ENCODE measurements at regions not wholly inside any gene's neighbourhood (a gene's known extent, or its start where the extent isn't known, plus 50 kb on each side); places are given as distances from the start of the nearest gene placed in this dataset.

DNA sequence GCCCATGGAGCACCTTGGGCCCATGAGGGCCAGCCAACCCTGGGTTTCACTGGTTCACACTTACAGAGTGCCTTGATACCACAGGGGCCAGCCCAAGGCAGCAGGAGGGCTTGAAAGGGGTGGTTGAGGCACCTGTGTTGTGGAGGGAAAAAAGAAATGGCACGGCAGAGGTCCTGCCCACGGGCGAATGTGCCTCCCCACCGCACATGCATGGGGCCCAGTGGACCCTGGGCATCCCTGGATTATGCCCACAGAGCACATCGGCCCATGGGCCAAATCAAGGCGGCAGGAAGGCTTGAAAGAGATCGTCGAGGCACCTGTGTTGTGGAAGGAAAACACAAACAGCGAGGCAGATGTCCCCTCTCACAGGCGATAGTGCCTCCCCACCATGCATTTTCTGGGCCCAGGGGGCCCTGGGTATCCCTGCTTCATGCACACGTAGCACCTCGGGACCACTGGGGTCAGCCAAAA is 378.1 kb downstream of the ALG10 start (continued):
- TF ChIP-seq ZBTB1 (CRISPR knock-in tag; IDR thresholded peaks at IDR 0.05; ENCODE audit: borderline replicate concordance) (no peak), NFE2 (CRISPR knock-in tag; IDR thresholded peaks at IDR 0.05) (no peak), ZNF777 (CRISPR knock-in tag; IDR thresholded peaks at IDR 0.05) (no peak), MIER2 (CRISPR knock-in tag; IDR thresholded peaks at IDR 0.05) (no peak), ZNF569 (CRISPR knock-in tag; IDR thresholded peaks at IDR 0.05; ENCODE audit: borderline replicate concordance) (no peak), ZNF431 (CRISPR knock-in tag; IDR thresholded peaks at IDR 0.05; ENCODE audit: borderline replicate concordance, low read depth) (no peak), NFATC3 (CRISPR knock-in tag; IDR thresholded peaks at IDR 0.05) (no peak), ZNF572 (CRISPR knock-in tag; IDR thresholded peaks at IDR 0.05) (no peak), NR2F2 (IDR thresholded peaks at IDR 0.05; ENCODE audit: borderline replicate concordance, low read depth) (no peak), HDAC1 (CRISPR knock-in tag; IDR thresholded peaks at IDR 0.05) (no peak), RBFOX2 (IDR thresholded peaks at IDR 0.05; ENCODE audit: low read depth, low read length) (no peak), SATB2 (CRISPR knock-in tag; IDR thresholded peaks at IDR 0.05) (no peak), TOPORS (CRISPR knock-in tag; IDR thresholded peaks at IDR 0.05) (no peak)
- TF ChIP-seq, protein P1, sequence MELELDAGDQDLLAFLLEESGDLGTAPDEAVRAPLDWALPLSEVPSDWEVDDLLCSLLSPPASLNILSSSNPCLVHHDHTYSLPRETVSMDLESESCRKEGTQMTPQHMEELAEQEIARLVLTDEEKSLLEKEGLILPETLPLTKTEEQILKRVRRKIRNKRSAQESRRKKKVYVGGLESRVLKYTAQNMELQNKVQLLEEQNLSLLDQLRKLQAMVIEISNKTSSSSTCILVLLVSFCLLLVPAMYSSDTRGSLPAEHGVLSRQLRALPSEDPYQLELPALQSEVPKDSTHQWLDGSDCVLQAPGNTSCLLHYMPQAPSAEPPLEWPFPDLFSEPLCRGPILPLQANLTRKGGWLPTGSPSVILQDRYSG (CRISPR knock-in tag; IDR thresholded peaks at IDR 0.05) = no peak

DNA sequence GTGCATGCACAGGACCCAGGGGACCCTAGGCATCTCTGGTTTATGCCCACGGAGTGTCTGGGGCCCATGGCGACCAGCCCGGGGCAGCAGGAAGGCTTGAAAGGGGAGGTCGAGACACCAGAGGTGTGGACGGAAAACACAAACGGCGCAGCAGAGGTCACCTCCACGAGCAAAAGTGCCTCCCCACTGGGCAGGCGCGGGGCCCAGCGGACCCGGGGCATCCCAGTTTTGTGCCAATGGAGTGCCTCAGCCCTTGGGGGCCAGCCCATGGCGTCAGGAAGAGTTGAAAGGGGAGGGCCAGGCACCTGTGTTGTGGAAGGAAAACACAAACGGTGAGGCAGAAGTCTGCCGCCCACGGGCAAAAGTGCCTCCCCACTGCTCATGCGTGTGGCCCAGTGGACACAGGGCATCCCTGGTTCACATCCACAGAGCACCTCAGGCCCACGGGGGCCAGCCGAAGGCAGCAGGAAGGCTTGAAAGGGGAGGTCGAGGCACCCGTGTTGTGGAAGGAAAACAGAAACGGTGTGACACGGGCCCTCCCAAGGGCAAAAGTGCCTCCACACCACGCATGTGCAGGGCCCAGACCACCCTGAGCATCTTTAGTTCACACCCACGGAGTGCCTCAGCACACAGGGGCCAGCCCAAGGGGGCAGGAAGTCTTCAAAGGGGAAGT is 378.8 kb downstream of the ALG10 start:
- FAIRE-seq (no peak), DNase-seq (ENCODE audit: low spot score) (no peak), ATAC-seq (no peak)
- Histone ChIP-seq H4K20me1 (ENCODE audit: insufficient read depth, low read length) (no peaks in the 10 kb centered on the region), H3K79me2 (ENCODE audit: insufficient read depth, low read length) (no peaks in the 10 kb centered on the region), H3K27me3 (ENCODE audit: control insufficient read depth in 1 of 2, insufficient read depth in 2 of 2, low read length in 2 of 2) (peaks cover 1 to 4% of the 10 kb centered on the region in 2 experiments; a peak in 3 of 5 replicates), H2AFZ (ENCODE audit: low read length) (no peak overlapping the region), H3K36me3 (replicated peaks in 1 of 2; ENCODE audit: control insufficient read depth in 1 of 2, insufficient read depth in 2 of 2, low read length in 2 of 2) (no peaks in the 10 kb centered on the region), H3K9ac (ENCODE audit: insufficient read depth, low read depth, low read length) (no peak overlapping the region), H3K4me1 (ENCODE audit: insufficient read depth, low read length) (no peaks in the 10 kb centered on the region), H3K4me2 (ENCODE audit: low read depth, low read length) (no peak overlapping the region), H3K27ac (ENCODE audit: extremely low read length, insufficient read depth, low read length) (no peak overlapping the region), H3K4me3 (replicated peaks in 1 of 3; ENCODE audit: insufficient read depth in 1 of 3, low read depth in 2 of 3, low read length in 3 of 3) (no peak overlapping the region), H3K9me3 (ENCODE audit: low read length) (peaks cover 39% of the 10 kb centered on the region)
- in situ Hi-C loops (cut with HindIII; ENCODE audit: extremely low pct_ligation_motif_present, low pct_unique_long_range_greater_than_20kb) (loop anchor here (25.0 kb wide), 1 partner anchor 186 kb away; no protein-coding TSS in a partner anchor), intact Hi-C loops (cut with micrococcal nuclease; ENCODE audit: unreplicated experiment) (no loop called here)
- BruUV-seq (replicated peaks) = no TSS peak
- ChIA-PET CTCF (ENCODE audit: low intra/inter-chr PET ratio, low total read pairs) (no interaction called here), POLR2A (no interaction called here)
- WGBS (ENCODE audit: low lambda C conversion rate) = 37% methylated on average over 10 of the region's 25 CpGs
- TF ChIP-seq JDP2 (CRISPR knock-in tag; IDR thresholded peaks at IDR 0.05; ENCODE audit: borderline replicate concordance) (no peak), MXI1 (IDR thresholded peaks at IDR 0.05; ENCODE audit: borderline replicate concordance, low read depth, low read length) (no peak), RELA (CRISPR knock-in tag; IDR thresholded peaks at IDR 0.05) (no peak), PHB2 (IDR thresholded peaks at IDR 0.05; ENCODE audit: partially characterized antibody) (no peak), ZNF790 (CRISPR knock-in tag; IDR thresholded peaks at IDR 0.05; ENCODE audit: borderline replicate concordance) (no peak), NFATC3 (CRISPR knock-in tag; IDR thresholded peaks at IDR 0.05) (no peak)
- TF ChIP-seq, protein P2, sequence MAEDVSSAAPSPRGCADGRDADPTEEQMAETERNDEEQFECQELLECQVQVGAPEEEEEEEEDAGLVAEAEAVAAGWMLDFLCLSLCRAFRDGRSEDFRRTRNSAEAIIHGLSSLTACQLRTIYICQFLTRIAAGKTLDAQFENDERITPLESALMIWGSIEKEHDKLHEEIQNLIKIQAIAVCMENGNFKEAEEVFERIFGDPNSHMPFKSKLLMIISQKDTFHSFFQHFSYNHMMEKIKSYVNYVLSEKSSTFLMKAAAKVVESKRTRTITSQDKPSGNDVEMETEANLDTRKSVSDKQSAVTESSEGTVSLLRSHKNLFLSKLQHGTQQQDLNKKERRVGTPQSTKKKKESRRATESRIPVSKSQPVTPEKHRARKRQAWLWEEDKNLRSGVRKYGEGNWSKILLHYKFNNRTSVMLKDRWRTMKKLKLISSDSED (CRISPR knock-in tag; IDR thresholded peaks at IDR 0.05) = no peak
- TF ChIP-seq, protein P3, sequence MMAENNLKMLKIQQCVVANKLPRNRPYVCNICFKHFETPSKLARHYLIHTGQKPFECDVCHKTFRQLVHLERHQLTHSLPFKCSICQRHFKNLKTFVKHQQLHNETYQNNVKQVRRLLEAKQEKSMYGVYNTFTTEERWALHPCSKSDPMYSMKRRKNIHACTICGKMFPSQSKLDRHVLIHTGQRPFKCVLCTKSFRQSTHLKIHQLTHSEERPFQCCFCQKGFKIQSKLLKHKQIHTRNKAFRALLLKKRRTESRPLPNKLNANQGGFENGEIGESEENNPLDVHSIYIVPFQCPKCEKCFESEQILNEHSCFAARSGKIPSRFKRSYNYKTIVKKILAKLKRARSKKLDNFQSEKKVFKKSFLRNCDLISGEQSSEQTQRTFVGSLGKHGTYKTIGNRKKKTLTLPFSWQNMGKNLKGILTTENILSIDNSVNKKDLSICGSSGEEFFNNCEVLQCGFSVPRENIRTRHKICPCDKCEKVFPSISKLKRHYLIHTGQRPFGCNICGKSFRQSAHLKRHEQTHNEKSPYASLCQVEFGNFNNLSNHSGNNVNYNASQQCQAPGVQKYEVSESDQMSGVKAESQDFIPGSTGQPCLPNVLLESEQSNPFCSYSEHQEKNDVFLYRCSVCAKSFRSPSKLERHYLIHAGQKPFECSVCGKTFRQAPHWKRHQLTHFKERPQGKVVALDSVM (CRISPR knock-in tag; IDR thresholded peaks at IDR 0.05) = no peak

Data from HepG2 (cell line).